Thyroid gland (tissue), 4 donors: ENCODE measurements at regions not wholly inside any gene's neighbourhood (a gene's known extent, or its start where the extent isn't known, plus 50 kb on each side); places are given as distances from the start of the nearest gene placed in this dataset.

Source experiments
- CTCF ChIP-seq, 6 experiments: fragments of 200-600 bp in 3 of 6; fragments of 450-650 bp in 3 of 6; sonication (generic) in 3 of 6; IDR thresholded peaks; one replicate each; pipeline ENCODE4 v1.5.1; 2016 to 2019; ENCODE audit warnings: antibody characterized with exemption in 6 of 6, mild to moderate bottlenecking in 2 of 6, inconsistent platforms in 1 of 6, moderate library complexity in 1 of 6
- POLR2A ChIP-seq, 2 donors: fragments of 450-650 bp; IDR thresholded peaks; one replicate each; pipeline ENCODE4 v1.6.1; 2017; ENCODE audit warnings: antibody characterized with exemption in 2 of 2, mild to moderate bottlenecking in 2 of 2, moderate library complexity in 1 of 2

GRCh38 chr9:135392511-135392910 lies 87.1 kb upstream of the PPP1R26 start:
- TF ChIP-seq CTCF (IDR thresholded peaks at IDR 0.05) (no peak), POLR2A (IDR thresholded peaks at IDR 0.05) (no peak)
